Osteoblast (primary cell): ENCODE measurements at regions not wholly inside any gene's neighbourhood (a gene's known extent, or its start where the extent isn't known, plus 50 kb on each side); places are given as distances from the start of the nearest gene placed in this dataset.

Experiments used
- DNase-seq: peaks from one replicate; pipeline ENCODE4 v3.0.0; 2011; ENCODE audit warnings: low spot score, mixed read lengths; ENCODE audit not compliant: insufficient read length; ENCODE audit errors: missing footprints
- H2AFZ ChIP-seq: 2 replicates; pipeline ENCODE4 v1.6.0; 2011; ENCODE audit warnings: mild to moderate bottlenecking, low read length
- H3K27ac ChIP-seq: 2 replicates; pipeline ENCODE4 v1.5.1; 2011; ENCODE audit warnings: mild to moderate bottlenecking, low read depth, low read length, moderate library complexity
- H3K27me3 ChIP-seq: 2 replicates; pipeline ENCODE4 v1.6.0; 2012; ENCODE audit warnings: mild to moderate bottlenecking, control low read depth, inconsistent platforms, low read length, moderate library complexity; ENCODE audit not compliant: insufficient read depth
- H3K36me3 ChIP-seq: 2 replicates; pipeline ENCODE4 v1.5.1; 2011; ENCODE audit warnings: mild to moderate bottlenecking, low read length, control low read depth, moderate library complexity; ENCODE audit not compliant: insufficient read depth
- H3K4me1 ChIP-seq: 2 replicates; pipeline ENCODE4 v1.5.1; 2011; ENCODE audit warnings: mild to moderate bottlenecking, low read length, control low read depth, moderate library complexity; ENCODE audit not compliant: insufficient read depth
- H3K4me2 ChIP-seq: 2 replicates; pipeline ENCODE4 v1.6.0; 2011; ENCODE audit warnings: mild to moderate bottlenecking, low read length; ENCODE audit not compliant: insufficient read depth
- H3K4me3 ChIP-seq: fragments of 200-600 bp; sonication (generic); 3 replicates; pipeline ENCODE4 v1.5.1; 2012; ENCODE audit warnings: mild to moderate bottlenecking, low read length, inconsistent platforms; ENCODE audit not compliant: insufficient read depth
- H3K79me2 ChIP-seq: 2 replicates; pipeline ENCODE4 v1.6.0; 2012; ENCODE audit warnings: mild to moderate bottlenecking, low read length, control low read depth, inconsistent platforms; ENCODE audit not compliant: insufficient read depth
- H3K9me3 ChIP-seq: 2 replicates; pipeline ENCODE4 v1.5.1; 2011; ENCODE audit warnings: low read depth, low read length, control low read depth
- H4K20me1 ChIP-seq: 2 replicates; pipeline ENCODE4 v1.6.0; 2012; ENCODE audit warnings: mild to moderate bottlenecking, low read length, control low read depth; ENCODE audit not compliant: insufficient read depth
- TF ChIP-seq, protein P1 (sequence below): IDR thresholded peaks from 2 replicates; pipeline ENCODE4 v1.5.1; 2011; ENCODE audit warnings: mild to moderate bottlenecking, low read depth, low read length, moderate library complexity; ENCODE audit errors: extremely low read depth

- TF ChIP-seq, protein P1, sequence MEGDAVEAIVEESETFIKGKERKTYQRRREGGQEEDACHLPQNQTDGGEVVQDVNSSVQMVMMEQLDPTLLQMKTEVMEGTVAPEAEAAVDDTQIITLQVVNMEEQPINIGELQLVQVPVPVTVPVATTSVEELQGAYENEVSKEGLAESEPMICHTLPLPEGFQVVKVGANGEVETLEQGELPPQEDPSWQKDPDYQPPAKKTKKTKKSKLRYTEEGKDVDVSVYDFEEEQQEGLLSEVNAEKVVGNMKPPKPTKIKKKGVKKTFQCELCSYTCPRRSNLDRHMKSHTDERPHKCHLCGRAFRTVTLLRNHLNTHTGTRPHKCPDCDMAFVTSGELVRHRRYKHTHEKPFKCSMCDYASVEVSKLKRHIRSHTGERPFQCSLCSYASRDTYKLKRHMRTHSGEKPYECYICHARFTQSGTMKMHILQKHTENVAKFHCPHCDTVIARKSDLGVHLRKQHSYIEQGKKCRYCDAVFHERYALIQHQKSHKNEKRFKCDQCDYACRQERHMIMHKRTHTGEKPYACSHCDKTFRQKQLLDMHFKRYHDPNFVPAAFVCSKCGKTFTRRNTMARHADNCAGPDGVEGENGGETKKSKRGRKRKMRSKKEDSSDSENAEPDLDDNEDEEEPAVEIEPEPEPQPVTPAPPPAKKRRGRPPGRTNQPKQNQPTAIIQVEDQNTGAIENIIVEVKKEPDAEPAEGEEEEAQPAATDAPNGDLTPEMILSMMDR: no peak
- DNase-seq: no peak
- H4K20me1 ChIP-seq: no peaks in the 10 kb centered on the region
- H3K4me3 ChIP-seq: no peak overlapping the region
- H3K4me2 ChIP-seq: no peak overlapping the region
- no peaks in the 10 kb centered on the region for H3K27me3 ChIP-seq
- no peaks in the 10 kb centered on the region for H3K9me3 ChIP-seq
- H3K36me3 ChIP-seq: no peaks in the 10 kb centered on the region
- H2AFZ ChIP-seq: no peak overlapping the region
- no peak overlapping the region for H3K27ac ChIP-seq
- no peaks in the 10 kb centered on the region for H3K4me1 ChIP-seq
- H3K79me2 ChIP-seq: no peaks in the 10 kb centered on the region
These were observed 388.2 kb upstream of the RGMA start for GRCh38 chr15:93477188-93477587.

DNA sequence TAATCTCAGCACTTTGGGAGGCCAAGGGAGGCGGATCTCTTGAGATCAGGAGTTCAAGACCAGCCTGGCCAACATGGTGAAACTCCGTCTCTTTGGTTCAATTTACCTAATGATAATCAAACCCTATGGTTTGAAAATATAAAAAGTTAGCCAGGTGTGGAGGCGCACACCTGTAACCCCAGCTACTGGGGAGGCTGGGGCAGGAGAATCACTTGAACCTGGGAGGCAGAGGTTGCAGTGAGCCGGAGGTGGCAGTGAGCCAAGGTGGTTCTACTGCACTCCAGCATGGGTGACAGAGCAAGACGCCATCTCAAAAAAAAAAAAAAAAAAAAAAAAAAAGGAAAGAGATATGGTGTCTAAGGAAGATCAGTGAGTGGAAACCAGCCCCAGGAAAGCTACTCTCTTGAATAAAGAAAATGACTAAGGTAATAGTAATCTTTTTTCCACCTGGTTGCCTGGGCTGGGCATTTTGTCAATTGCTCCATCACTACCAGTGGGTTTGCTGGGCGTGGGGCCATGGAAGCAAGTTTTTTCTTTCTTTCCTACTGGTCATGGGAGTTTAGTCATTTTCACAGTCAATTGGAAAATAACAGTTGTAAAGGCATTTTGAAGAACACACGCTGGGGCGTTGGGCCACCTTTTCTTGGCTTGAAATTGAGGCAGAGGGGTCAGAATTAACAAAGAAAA, 387.6 kb upstream of the RGMA start:
- no peak for DNase-seq
- H3K27ac ChIP-seq: no peak overlapping the region
- TF ChIP-seq, protein P1: no peak
- no peaks in the 10 kb centered on the region for H3K36me3 ChIP-seq
- H3K27me3 ChIP-seq: no peaks in the 10 kb centered on the region
- H3K79me2 ChIP-seq: no peaks in the 10 kb centered on the region
- no peaks in the 10 kb centered on the region for H3K4me1 ChIP-seq
- H4K20me1 ChIP-seq: no peaks in the 10 kb centered on the region
- no peak overlapping the region for H2AFZ ChIP-seq
- no peak overlapping the region for H3K4me2 ChIP-seq
- no peaks in the 10 kb centered on the region for H3K9me3 ChIP-seq
- H3K4me3 ChIP-seq: no peak overlapping the region

- no peaks in the 10 kb centered on the region for H4K20me1 ChIP-seq
- H3K9me3 ChIP-seq: no peaks in the 10 kb centered on the region
- no peak overlapping the region for H3K4me3 ChIP-seq
- TF ChIP-seq, protein P1: no peak
- H3K4me1 ChIP-seq: no peaks in the 10 kb centered on the region
- no peak overlapping the region for H2AFZ ChIP-seq
- no peak overlapping the region for H3K27ac ChIP-seq
- H3K27me3 ChIP-seq: no peaks in the 10 kb centered on the region
- no peaks in the 10 kb centered on the region for H3K79me2 ChIP-seq
- H3K4me2 ChIP-seq: no peak overlapping the region
- DNase-seq: no peak
- no peaks in the 10 kb centered on the region for H3K36me3 ChIP-seq
These were observed 385.7 kb upstream of the RGMA start for GRCh38 chr15:93474728-93475127.

DNA sequence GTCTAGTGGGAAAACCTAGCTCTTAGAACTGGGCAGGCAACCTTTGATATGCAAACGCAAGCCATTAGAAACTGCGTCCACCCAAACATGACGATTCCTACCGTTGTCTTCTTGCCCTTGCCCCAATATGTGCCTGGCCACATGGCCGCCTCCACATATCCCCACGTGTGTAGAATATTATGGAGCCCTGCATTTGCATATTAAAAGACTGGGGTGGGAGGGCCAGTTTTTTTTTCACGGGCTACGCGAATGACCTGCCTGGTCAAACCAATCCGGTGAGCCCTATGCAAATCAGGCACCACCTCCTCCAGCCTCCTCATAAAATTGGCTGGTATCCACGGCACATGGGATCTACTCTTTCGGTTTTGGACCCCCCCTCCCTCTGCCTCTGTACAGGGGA, 381.0 kb upstream of the RGMA start:
- Histone ChIP-seq H3K79me2 (no peaks in the 10 kb centered on the region), H3K27me3 (no peaks in the 10 kb centered on the region), H3K36me3 (no peaks in the 10 kb centered on the region), H2AFZ (no peak overlapping the region), H3K27ac (no peak overlapping the region), H4K20me1 (no peaks in the 10 kb centered on the region), H3K4me3 (no peak overlapping the region), H3K4me2 (no peak overlapping the region), H3K9me3 (no peaks in the 10 kb centered on the region), H3K4me1 (no peaks in the 10 kb centered on the region)
- DNase-seq: no peak
- TF ChIP-seq, protein P1: no peak
